SK-N-SH (cell line): ENCODE measurements at regions not wholly inside any gene's neighbourhood (a gene's known extent, or its start where the extent isn't known, plus 50 kb on each side); places are given as distances from the start of the nearest gene placed in this dataset.

Experiments used
- CTCF ChIP-seq: fragments of 200-600 bp; sonication (generic); IDR thresholded peaks from 2 replicates; pipeline ENCODE4 v1.6.1; 2017; ENCODE audit warnings: antibody characterized with exemption, mild to moderate bottlenecking, moderate library complexity
- EZH2phosphoT487 ChIP-seq: fragments of 200-600 bp; sonication (generic); IDR thresholded peaks from 2 replicates; pipeline ENCODE4 v1.6.1; 2017; ENCODE audit warnings: low read depth, mixed run types, mild to moderate bottlenecking, antibody characterized with exemption, moderate library complexity, borderline replicate concordance
- MAX ChIP-seq: IDR thresholded peaks from 2 replicates; pipeline ENCODE4 v1.4.0; 2012; ENCODE audit warnings: low read depth
- POLR2AphosphoS5 ChIP-seq: IDR thresholded peaks from 2 replicates; pipeline ENCODE4 v1.6.1; 2012; ENCODE audit warnings: low read depth, low read length
- RAD21 ChIP-seq: IDR thresholded peaks from 2 replicates; pipeline ENCODE4 v1.6.1; 2012; ENCODE audit warnings: mild to moderate bottlenecking, low read length
- RXRA ChIP-seq: IDR thresholded peaks from 2 replicates; pipeline ENCODE4 v1.4.0; 2012; ENCODE audit warnings: low read depth, mild to moderate bottlenecking, borderline replicate concordance
- SMC3 ChIP-seq: IDR thresholded peaks from 2 replicates; pipeline ENCODE4 v1.6.1; 2012; ENCODE audit warnings: low read depth, low read length, improper control_type of control experiment
- TAF1 ChIP-seq: IDR thresholded peaks from 2 replicates; pipeline ENCODE4 v1.6.1; 2012; ENCODE audit warnings: low read depth, mild to moderate bottlenecking, low read length, moderate library complexity, borderline replicate concordance
- TCF12 ChIP-seq: IDR thresholded peaks from 2 replicates; pipeline ENCODE4 v1.4.0; 2012
- USF1 ChIP-seq: IDR thresholded peaks from 2 replicates; pipeline ENCODE4 v1.4.0; 2012; ENCODE audit warnings: low read depth, borderline replicate concordance
- USF2 ChIP-seq: fragments of 150-350 bp; IDR thresholded peaks from 2 replicates; pipeline ENCODE4 v1.6.1; 2017; ENCODE audit warnings: antibody characterized with exemption, low read length, low read depth, borderline replicate concordance

- TF ChIP-seq USF2 (no peak), POLR2AphosphoS5 (no peak), RAD21 (no peak), CTCF (no peak), MAX (no peak), SMC3 (no peak), RXRA (no peak), TCF12 (no peak), EZH2phosphoT487 (no peak), TAF1 (no peak), USF1 (no peak)
Observed at GRCh38 chr20:47941869-47942268, 156.6 kb upstream of the SULF2 start.
